Suprapubic skin (tissue), 4 donors: ENCODE measurements at regions not wholly inside any gene's neighbourhood (a gene's known extent, or its start where the extent isn't known, plus 50 kb on each side); places are given as distances from the start of the nearest gene placed in this dataset.
"Not testable (repeated sequence)": the region's sequence is repeated elsewhere in the genome, so short reads cannot be mapped to it uniquely, and the experiment has no call there.

Experiments used
- DNase-seq, 2 donors: peaks; one replicate each; pipeline ENCODE4 v3.0.0-alpha.2; 2019; ENCODE audit warnings: low spot score in 2 of 2
- H3K27ac ChIP-seq: fragments of 200-600 bp; sonication (generic); one replicate; pipeline ENCODE4 v1.5.1; 2019
- H3K27me3 ChIP-seq: fragments of 200-600 bp; sonication (generic); one replicate; pipeline ENCODE4 v1.5.1; 2019
- H3K36me3 ChIP-seq: fragments of 200-600 bp; sonication (generic); one replicate; pipeline ENCODE4 v1.5.1; 2019
- H3K4me1 ChIP-seq: fragments of 200-600 bp; sonication (generic); one replicate; pipeline ENCODE4 v1.5.1; 2019
- H3K4me3 ChIP-seq: fragments of 200-600 bp; sonication (generic); one replicate; pipeline ENCODE4 v1.5.1; 2019; ENCODE audit warnings: mild to moderate bottlenecking
- H3K9me3 ChIP-seq: fragments of 200-600 bp; sonication (generic); one replicate; pipeline ENCODE4 v1.5.1; 2019
- EP300 ChIP-seq: sonication (generic); formaldehyde crosslinking; IDR thresholded peaks from one replicate; pipeline ENCODE4 v1.6.1; 2017; ENCODE audit warnings: antibody characterized with exemption
- POLR2A ChIP-seq, 2 donors: fragments of 450-650 bp; IDR thresholded peaks; one replicate each; pipeline ENCODE4 v1.6.1; 2017; ENCODE audit warnings: antibody characterized with exemption in 2 of 2, mild to moderate bottlenecking in 2 of 2, moderate library complexity in 2 of 2
- POLR2AphosphoS5 ChIP-seq, 3 donors: sonication (generic); formaldehyde crosslinking; IDR thresholded peaks; one replicate each; pipeline ENCODE4 v1.6.1; 2017; ENCODE audit warnings: antibody characterized with exemption in 3 of 3
- WGBS: methylation state at CpG from one replicate; pipeline ENCODE4 v1.1.5; 2018; 5-methylcytosine and 5-hydroxymethylcytosine counted together
- TF ChIP-seq, protein P1 (sequence below), 2 donors: fragments of 200-600 bp in 1 of 2; fragments of 450-650 bp in 1 of 2; sonication (generic) in 1 of 2; IDR thresholded peaks; one replicate each; pipeline ENCODE4 v1.5.1; 2016 to 2019; ENCODE audit warnings: antibody characterized with exemption in 2 of 2, mild to moderate bottlenecking in 1 of 2, moderate library complexity in 1 of 2

DNA sequence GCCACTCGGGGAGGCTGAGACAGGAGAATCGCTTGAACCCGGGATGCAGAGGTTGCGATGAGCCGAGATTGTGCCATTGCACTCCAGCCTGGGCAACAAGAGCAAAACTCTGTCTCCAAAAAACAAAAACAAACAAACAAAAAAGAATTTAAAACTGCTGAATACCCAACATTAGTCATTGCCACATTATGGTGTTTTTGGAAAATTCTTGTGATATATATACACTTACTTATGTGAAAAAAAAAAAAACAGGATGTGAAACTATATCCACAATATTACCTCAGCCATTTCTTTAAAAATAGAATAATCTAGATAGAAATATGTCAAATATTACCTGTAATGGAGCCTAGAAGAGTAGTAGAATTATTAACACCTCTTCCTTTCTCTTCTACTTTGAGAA is 288.3 kb upstream of the FN1 start:
- Histone ChIP-seq H3K4me3 (no peak overlapping the region), H3K4me1 (peaks cover 13% of the 10 kb centered on the region), H3K36me3 (no peaks in the 10 kb centered on the region), H3K9me3 (no peaks in the 10 kb centered on the region), H3K27me3 (no peaks in the 10 kb centered on the region), H3K27ac (no peak overlapping the region)
- 91% methylated on average over 5 of the region's 5 CpGs for WGBS
- no peak for DNase-seq
- TF ChIP-seq, protein P1, sequence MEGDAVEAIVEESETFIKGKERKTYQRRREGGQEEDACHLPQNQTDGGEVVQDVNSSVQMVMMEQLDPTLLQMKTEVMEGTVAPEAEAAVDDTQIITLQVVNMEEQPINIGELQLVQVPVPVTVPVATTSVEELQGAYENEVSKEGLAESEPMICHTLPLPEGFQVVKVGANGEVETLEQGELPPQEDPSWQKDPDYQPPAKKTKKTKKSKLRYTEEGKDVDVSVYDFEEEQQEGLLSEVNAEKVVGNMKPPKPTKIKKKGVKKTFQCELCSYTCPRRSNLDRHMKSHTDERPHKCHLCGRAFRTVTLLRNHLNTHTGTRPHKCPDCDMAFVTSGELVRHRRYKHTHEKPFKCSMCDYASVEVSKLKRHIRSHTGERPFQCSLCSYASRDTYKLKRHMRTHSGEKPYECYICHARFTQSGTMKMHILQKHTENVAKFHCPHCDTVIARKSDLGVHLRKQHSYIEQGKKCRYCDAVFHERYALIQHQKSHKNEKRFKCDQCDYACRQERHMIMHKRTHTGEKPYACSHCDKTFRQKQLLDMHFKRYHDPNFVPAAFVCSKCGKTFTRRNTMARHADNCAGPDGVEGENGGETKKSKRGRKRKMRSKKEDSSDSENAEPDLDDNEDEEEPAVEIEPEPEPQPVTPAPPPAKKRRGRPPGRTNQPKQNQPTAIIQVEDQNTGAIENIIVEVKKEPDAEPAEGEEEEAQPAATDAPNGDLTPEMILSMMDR (IDR thresholded peaks at IDR 0.05) = no peak
- no peak for TF ChIP-seq POLR2A (IDR thresholded peaks at IDR 0.05)
- no peak for TF ChIP-seq EP300
- no peak for TF ChIP-seq POLR2AphosphoS5 (IDR thresholded peaks at IDR 0.05)

DNA sequence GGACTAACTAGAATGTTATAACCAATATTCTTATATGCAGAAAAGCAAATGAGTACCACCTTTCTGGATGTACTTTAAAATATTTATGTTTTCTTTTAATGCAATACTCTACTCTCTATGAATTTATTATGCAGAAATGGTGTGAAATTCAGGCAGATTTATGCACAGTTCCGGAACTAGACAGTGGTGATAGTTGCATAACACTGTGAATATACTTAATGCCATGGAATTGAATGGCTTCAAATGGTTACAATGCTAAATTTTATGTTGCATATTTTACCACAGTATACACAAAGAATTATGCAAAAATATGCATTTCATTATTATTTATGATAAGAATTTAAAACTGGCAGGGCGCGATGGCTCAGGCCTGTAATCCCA is 287.8 kb upstream of the FN1 start:
- no peak for DNase-seq
- no peak overlapping the region for H3K27ac ChIP-seq
- H3K4me1 ChIP-seq = peaks cover 7% of the 10 kb centered on the region
- no peaks in the 10 kb centered on the region for H3K36me3 ChIP-seq
- WGBS = 96% methylated on average over 3 of the region's 3 CpGs
- TF ChIP-seq EP300 (no peak), POLR2A (IDR thresholded peaks at IDR 0.05) (no peak), POLR2AphosphoS5 (IDR thresholded peaks at IDR 0.05) (no peak)
- TF ChIP-seq, protein P1 (IDR thresholded peaks at IDR 0.05) = no peak
- H3K27me3 ChIP-seq = no peaks in the 10 kb centered on the region
- H3K4me3 ChIP-seq = no peak overlapping the region
- H3K9me3 ChIP-seq = no peaks in the 10 kb centered on the region

DNA sequence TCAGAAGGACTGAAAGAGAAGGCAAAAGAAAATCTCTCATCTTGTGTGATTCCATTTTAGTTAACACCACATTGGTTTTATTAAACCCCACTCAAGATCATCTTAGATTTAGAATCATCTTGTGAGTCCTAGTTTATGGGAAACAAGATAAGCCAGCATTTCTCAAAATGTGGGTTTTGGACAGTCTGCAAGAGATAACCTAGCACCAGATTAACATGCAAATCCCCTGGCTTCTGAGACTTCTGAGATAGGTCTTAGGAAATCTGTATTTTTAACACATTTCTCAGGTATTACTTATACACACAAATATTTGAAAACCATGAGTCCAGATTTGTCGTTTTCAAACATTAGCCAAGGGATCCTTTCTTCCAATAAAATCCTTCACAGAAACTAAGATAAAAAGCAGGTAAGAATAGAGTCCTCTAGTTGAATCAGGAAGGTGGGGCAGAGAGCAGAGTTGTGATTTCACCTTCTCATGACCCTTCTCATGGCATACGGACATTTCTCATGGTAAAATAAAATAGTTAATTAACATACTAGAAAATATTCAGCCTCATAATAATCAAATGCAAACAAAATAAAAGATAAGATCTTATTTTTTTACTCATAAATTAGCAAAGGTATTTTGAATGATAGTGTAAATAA is 287.2 kb upstream of the FN1 start:
- H3K36me3 ChIP-seq = no peaks in the 10 kb centered on the region
- TF ChIP-seq, protein P1 (IDR thresholded peaks at IDR 0.05) = no peak
- TF ChIP-seq POLR2A (IDR thresholded peaks at IDR 0.05) (no peak), POLR2AphosphoS5 (IDR thresholded peaks at IDR 0.05) (no peak), EP300 (no peak)
- no peaks in the 10 kb centered on the region for H3K9me3 ChIP-seq
- H3K27me3 ChIP-seq = no peaks in the 10 kb centered on the region
- peaks cover 2% of the 10 kb centered on the region for H3K4me1 ChIP-seq
- WGBS = 77% methylated on average over 2 of the region's 2 CpGs
- no peak for DNase-seq
- H3K27ac ChIP-seq = no peak overlapping the region
- no peak overlapping the region for H3K4me3 ChIP-seq

DNA sequence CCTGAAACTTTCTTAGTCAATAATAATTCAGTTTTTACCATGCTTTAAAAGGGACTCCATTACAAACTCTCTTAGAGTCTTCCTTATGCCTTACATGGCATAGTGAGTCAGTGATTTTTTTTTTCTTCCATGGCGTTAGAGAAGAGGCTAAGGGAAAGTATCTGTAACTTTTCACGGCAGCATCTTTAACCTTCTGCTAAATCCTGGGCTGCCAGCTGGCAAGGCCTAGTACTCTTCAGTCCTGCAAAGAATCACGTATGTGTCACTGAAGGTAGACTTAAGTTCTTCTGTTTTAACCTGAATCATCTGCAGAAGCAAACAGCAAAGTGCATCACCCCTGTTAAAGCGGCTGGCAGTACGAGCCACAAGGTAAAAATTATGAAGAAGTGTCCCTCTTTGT is 286.3 kb upstream of the FN1 start:
- no peaks in the 10 kb centered on the region for H3K27me3 ChIP-seq
- no peaks in the 10 kb centered on the region for H3K9me3 ChIP-seq
- no peak overlapping the region for H3K27ac ChIP-seq
- DNase-seq = no peak
- no peak overlapping the region for H3K4me3 ChIP-seq
- no peak for TF ChIP-seq EP300
- TF ChIP-seq, protein P1 (IDR thresholded peaks at IDR 0.05) = no peak
- no peak for TF ChIP-seq POLR2AphosphoS5 (IDR thresholded peaks at IDR 0.05)
- no peak for TF ChIP-seq POLR2A (IDR thresholded peaks at IDR 0.05)
- H3K4me1 ChIP-seq = peaks cover 3% of the 10 kb centered on the region
- 88% methylated on average over 5 of the region's 5 CpGs for WGBS
- no peaks in the 10 kb centered on the region for H3K36me3 ChIP-seq

DNA sequence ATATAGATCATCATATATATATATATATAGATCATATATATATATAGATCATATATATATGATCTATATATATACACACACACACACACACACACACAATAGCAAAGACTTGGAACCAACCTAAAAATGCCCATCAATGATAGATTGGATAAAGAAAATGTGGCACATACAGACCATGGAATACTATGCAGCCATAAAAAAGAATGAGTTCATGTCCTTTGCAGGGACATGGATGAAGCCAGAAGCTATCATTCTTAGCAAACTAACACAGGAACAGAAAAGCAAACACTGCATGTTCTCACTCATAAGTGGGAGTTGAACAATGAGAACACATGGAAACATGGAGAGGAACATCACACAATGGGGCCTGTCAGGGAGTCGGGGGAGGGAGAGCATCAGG is 285.6 kb upstream of the FN1 start:
- not testable (repeated sequence) for H3K36me3 ChIP-seq, H3K27ac ChIP-seq, H3K4me3 ChIP-seq, H3K4me1 ChIP-seq, H3K9me3 ChIP-seq, H3K27me3 ChIP-seq, DNase-seq
- WGBS = 91% methylated on average over 1 of the region's 1 CpG

DNA sequence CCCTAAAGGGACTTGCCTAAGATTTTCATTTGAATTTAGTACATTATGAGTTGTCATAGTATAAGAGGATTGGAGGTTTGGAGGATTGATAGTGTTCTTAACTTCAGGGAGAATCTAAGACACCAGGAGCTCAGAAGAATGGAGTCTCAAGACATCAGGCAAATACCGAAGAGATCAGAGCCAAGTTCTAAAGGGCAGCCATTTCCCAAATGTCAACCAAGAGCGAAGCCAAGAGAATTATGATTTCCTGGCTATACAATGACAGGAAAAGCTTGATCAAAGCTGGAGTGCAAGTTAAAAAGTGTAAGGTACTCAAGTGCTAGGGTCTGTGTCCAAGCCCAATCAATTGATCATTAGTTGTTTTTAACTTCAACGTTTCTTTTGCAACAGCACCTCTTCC is 283.0 kb upstream of the FN1 start:
- 73% methylated on average over 3 of the region's 3 CpGs for WGBS
- H3K27me3 ChIP-seq = no peaks in the 10 kb centered on the region
- TF ChIP-seq POLR2AphosphoS5 (IDR thresholded peaks at IDR 0.05) (no peak), EP300 (no peak), POLR2A (IDR thresholded peaks at IDR 0.05) (no peak)
- TF ChIP-seq, protein P1 (IDR thresholded peaks at IDR 0.05) = no peak
- H3K4me1 ChIP-seq = peaks cover 3% of the 10 kb centered on the region
- no peak overlapping the region for H3K27ac ChIP-seq
- no peaks in the 10 kb centered on the region for H3K36me3 ChIP-seq
- no peaks in the 10 kb centered on the region for H3K9me3 ChIP-seq
- no peak overlapping the region for H3K4me3 ChIP-seq
- no peak for DNase-seq
